ENCODE measurements at regions not wholly inside any gene's neighbourhood (a gene's known extent, or its start where the extent isn't known, plus 50 kb on each side); places are given as distances from the start of the nearest gene placed in this dataset.

- Histone ChIP-seq H3K56ac (ENCODE audit: low read length) (no peak overlapping the region), H3K9ac (ENCODE audit: low read length) (no peak overlapping the region), H3K27ac (ENCODE audit: low read depth, low read length) (no peak overlapping the region), H3K27me3 (ENCODE audit: insufficient read depth, low read length, poor library complexity) (peaks cover 6% of the 10 kb centered on the region), H2AK5ac (ENCODE audit: low read length) (no peak overlapping the region), H2BK5ac (ENCODE audit: low read length) (no peak overlapping the region), H4K5ac (ENCODE audit: low read length) (no peak overlapping the region), H3K4me3 (ENCODE audit: low read length) (no peak overlapping the region), H3K4me1 (ENCODE audit: control insufficient read depth, low read depth, low read length) (peaks cover 2% of the 10 kb centered on the region), H2BK15ac (replicated peaks; ENCODE audit: low read depth) (no peak overlapping the region), H3K18ac (ENCODE audit: low read length) (no peak overlapping the region), H3K36me3 (ENCODE audit: control insufficient read depth, insufficient read depth, low read length) (no peaks in the 10 kb centered on the region), H3K79me1 (ENCODE audit: low read length) (no peaks in the 10 kb centered on the region), H4K8ac (ENCODE audit: low read depth, low read length) (no peak overlapping the region), H3K79me2 (ENCODE audit: control insufficient read depth, insufficient read depth, low read length) (no peaks in the 10 kb centered on the region), H3K23ac (ENCODE audit: low read length) (no peak overlapping the region), H3K4me2 (ENCODE audit: low read length) (no peak overlapping the region), H2BK120ac (ENCODE audit: low read depth, low read length) (no peak overlapping the region), H3K4ac (ENCODE audit: low read depth, low read length) (no peak overlapping the region)
- no peak for DNase-seq
- no CpG with 5 or more reads among the region's 4 CpGs for WGBS (ENCODE audit: extremely low coverage, insufficient coverage, low lambda C conversion rate)
These were observed 221.0 kb downstream of the FOXL1 start for GRCh38 chr16:86799367-86799766.

- Histone ChIP-seq H2BK120ac (ENCODE audit: low read depth, low read length) (no peak overlapping the region), H3K56ac (ENCODE audit: low read length) (no peak overlapping the region), H3K27ac (ENCODE audit: low read depth, low read length) (no peak overlapping the region), H4K8ac (ENCODE audit: low read depth, low read length) (no peak overlapping the region), H3K27me3 (ENCODE audit: insufficient read depth, low read length, poor library complexity) (peaks cover 10% of the 10 kb centered on the region), H3K36me3 (ENCODE audit: control insufficient read depth, insufficient read depth, low read length) (no peaks in the 10 kb centered on the region), H3K4me2 (ENCODE audit: low read length) (no peak overlapping the region), H2BK5ac (ENCODE audit: low read length) (no peak overlapping the region), H3K4me3 (ENCODE audit: low read length) (no peak overlapping the region), H2AK5ac (ENCODE audit: low read length) (no peak overlapping the region), H2BK15ac (replicated peaks; ENCODE audit: low read depth) (no peak overlapping the region), H3K4ac (ENCODE audit: low read depth, low read length) (no peak overlapping the region), H3K79me2 (ENCODE audit: control insufficient read depth, insufficient read depth, low read length) (no peaks in the 10 kb centered on the region), H3K79me1 (ENCODE audit: low read length) (no peaks in the 10 kb centered on the region), H3K9ac (ENCODE audit: low read length) (no peak overlapping the region), H3K23ac (ENCODE audit: low read length) (no peak overlapping the region), H4K5ac (ENCODE audit: low read length) (no peak overlapping the region), H3K4me1 (ENCODE audit: control insufficient read depth, low read depth, low read length) (peaks cover 2% of the 10 kb centered on the region), H3K18ac (ENCODE audit: low read length) (no peak overlapping the region)
- DNase-seq, result peak; percentile 72
- no CpG with 5 or more reads among the region's 4 CpGs for WGBS (ENCODE audit: extremely low coverage, insufficient coverage, low lambda C conversion rate)
These were observed 222.5 kb downstream of the FOXL1 start for GRCh38 chr16:86800894-86801293.

- H3K4me3 ChIP-seq (ENCODE audit: low read length), result no peak overlapping the region
- H2BK120ac ChIP-seq (ENCODE audit: low read depth, low read length), result no peak overlapping the region
- peaks cover 2% of the 10 kb centered on the region for H3K4me1 ChIP-seq (ENCODE audit: control insufficient read depth, low read depth, low read length)
- H3K4ac ChIP-seq (ENCODE audit: low read depth, low read length), result no peak overlapping the region
- no peak overlapping the region for H2BK15ac ChIP-seq (replicated peaks; ENCODE audit: low read depth)
- H3K56ac ChIP-seq (ENCODE audit: low read length), result no peak overlapping the region
- peaks cover 10% of the 10 kb centered on the region for H3K27me3 ChIP-seq (ENCODE audit: insufficient read depth, low read length, poor library complexity)
- no peak overlapping the region for H3K18ac ChIP-seq (ENCODE audit: low read length)
- WGBS (ENCODE audit: extremely low coverage, insufficient coverage, low lambda C conversion rate), result 100% methylated on average over 2 of the region's 2 CpGs
- no peak overlapping the region for H3K4me2 ChIP-seq (ENCODE audit: low read length)
- H2AK5ac ChIP-seq (ENCODE audit: low read length), result no peak overlapping the region
- DNase-seq, result no peak
- H4K8ac ChIP-seq (ENCODE audit: low read depth, low read length), result no peak overlapping the region
- no peak overlapping the region for H3K23ac ChIP-seq (ENCODE audit: low read length)
- no peaks in the 10 kb centered on the region for H3K36me3 ChIP-seq (ENCODE audit: control insufficient read depth, insufficient read depth, low read length)
- no peak overlapping the region for H3K27ac ChIP-seq (ENCODE audit: low read depth, low read length)
- no peaks in the 10 kb centered on the region for H3K79me2 ChIP-seq (ENCODE audit: control insufficient read depth, insufficient read depth, low read length)
- no peak overlapping the region for H4K5ac ChIP-seq (ENCODE audit: low read length)
- no peaks in the 10 kb centered on the region for H3K79me1 ChIP-seq (ENCODE audit: low read length)
- no peak overlapping the region for H2BK5ac ChIP-seq (ENCODE audit: low read length)
- no peak overlapping the region for H3K9ac ChIP-seq (ENCODE audit: low read length)
These were observed 223.7 kb downstream of the FOXL1 start for GRCh38 chr16:86802013-86802412.

GRCh38 chr16:86805188-86805587 lies 226.8 kb downstream of the FOXL1 start:
- H4K5ac ChIP-seq (ENCODE audit: low read length), result no peak overlapping the region
- H2BK15ac ChIP-seq (replicated peaks; ENCODE audit: low read depth), result no peak overlapping the region
- no peak overlapping the region for H4K8ac ChIP-seq (ENCODE audit: low read depth, low read length)
- H2BK5ac ChIP-seq (ENCODE audit: low read length), result no peak overlapping the region
- H3K79me1 ChIP-seq (ENCODE audit: low read length), result no peaks in the 10 kb centered on the region
- no peak overlapping the region for H3K27ac ChIP-seq (ENCODE audit: low read depth, low read length)
- H3K4me2 ChIP-seq (ENCODE audit: low read length), result no peak overlapping the region
- no peak overlapping the region for H3K56ac ChIP-seq (ENCODE audit: low read length)
- no peak overlapping the region for H3K18ac ChIP-seq (ENCODE audit: low read length)
- H3K9ac ChIP-seq (ENCODE audit: low read length), result no peak overlapping the region
- no peaks in the 10 kb centered on the region for H3K36me3 ChIP-seq (ENCODE audit: control insufficient read depth, insufficient read depth, low read length)
- peaks cover 12% of the 10 kb centered on the region for H3K27me3 ChIP-seq (ENCODE audit: insufficient read depth, low read length, poor library complexity)
- no peak overlapping the region for H2BK120ac ChIP-seq (ENCODE audit: low read depth, low read length)
- WGBS (ENCODE audit: extremely low coverage, insufficient coverage, low lambda C conversion rate), result no CpG with 5 or more reads among the region's 6 CpGs
- H3K4me1 ChIP-seq (ENCODE audit: control insufficient read depth, low read depth, low read length), result peaks cover 4% of the 10 kb centered on the region
- no peak for DNase-seq
- H3K4ac ChIP-seq (ENCODE audit: low read depth, low read length), result no peak overlapping the region
- no peak overlapping the region for H3K4me3 ChIP-seq (ENCODE audit: low read length)
- H2AK5ac ChIP-seq (ENCODE audit: low read length), result no peak overlapping the region
- no peak overlapping the region for H3K23ac ChIP-seq (ENCODE audit: low read length)
- no peaks in the 10 kb centered on the region for H3K79me2 ChIP-seq (ENCODE audit: control insufficient read depth, insufficient read depth, low read length)

- Histone ChIP-seq H3K18ac (ENCODE audit: low read length) (no peak overlapping the region), H2BK15ac (replicated peaks; ENCODE audit: low read depth) (no peak overlapping the region), H3K27ac (ENCODE audit: low read depth, low read length) (no peak overlapping the region), H3K4me1 (ENCODE audit: control insufficient read depth, low read depth, low read length) (peaks cover 3% of the 10 kb centered on the region), H4K5ac (ENCODE audit: low read length) (no peak overlapping the region), H3K4me2 (ENCODE audit: low read length) (no peak overlapping the region), H3K56ac (ENCODE audit: low read length) (no peak overlapping the region), H2AK5ac (ENCODE audit: low read length) (no peak overlapping the region), H3K4me3 (ENCODE audit: low read length) (no peak overlapping the region), H3K79me2 (ENCODE audit: control insufficient read depth, insufficient read depth, low read length) (no peaks in the 10 kb centered on the region), H3K23ac (ENCODE audit: low read length) (no peak overlapping the region), H4K8ac (ENCODE audit: low read depth, low read length) (no peak overlapping the region), H3K4ac (ENCODE audit: low read depth, low read length) (no peak overlapping the region), H2BK120ac (ENCODE audit: low read depth, low read length) (no peak overlapping the region), H2BK5ac (ENCODE audit: low read length) (no peak overlapping the region), H3K27me3 (ENCODE audit: insufficient read depth, low read length, poor library complexity) (peaks cover 12% of the 10 kb centered on the region), H3K9ac (ENCODE audit: low read length) (no peak overlapping the region), H3K79me1 (ENCODE audit: low read length) (no peaks in the 10 kb centered on the region), H3K36me3 (ENCODE audit: control insufficient read depth, insufficient read depth, low read length) (no peaks in the 10 kb centered on the region)
- DNase-seq, result no peak
- no CpG with 5 or more reads among the region's 20 CpGs for WGBS (ENCODE audit: extremely low coverage, insufficient coverage, low lambda C conversion rate)
These were observed 228.0 kb downstream of the FOXL1 start for GRCh38 chr16:86806181-86806837.

GRCh38 chr16:86806838-86807351 lies 228.5 kb downstream of the FOXL1 start:
- Histone ChIP-seq H3K79me2 (ENCODE audit: control insufficient read depth, insufficient read depth, low read length) (no peaks in the 10 kb centered on the region), H3K4me1 (ENCODE audit: control insufficient read depth, low read depth, low read length) (peaks cover 3% of the 10 kb centered on the region), H3K27me3 (ENCODE audit: insufficient read depth, low read length, poor library complexity) (peaks cover 12% of the 10 kb centered on the region), H3K56ac (ENCODE audit: low read length) (no peak overlapping the region), H4K5ac (ENCODE audit: low read length) (no peak overlapping the region), H3K4me3 (ENCODE audit: low read length) (no peak overlapping the region), H3K4ac (ENCODE audit: low read depth, low read length) (no peak overlapping the region), H2BK120ac (ENCODE audit: low read depth, low read length) (no peak overlapping the region), H3K27ac (ENCODE audit: low read depth, low read length) (no peak overlapping the region), H3K4me2 (ENCODE audit: low read length) (no peak overlapping the region), H3K79me1 (ENCODE audit: low read length) (no peaks in the 10 kb centered on the region), H3K9ac (ENCODE audit: low read length) (no peak overlapping the region), H3K18ac (ENCODE audit: low read length) (no peak overlapping the region), H2BK15ac (replicated peaks; ENCODE audit: low read depth) (no peak overlapping the region), H2AK5ac (ENCODE audit: low read length) (no peak overlapping the region), H4K8ac (ENCODE audit: low read depth, low read length) (no peak overlapping the region), H3K36me3 (ENCODE audit: control insufficient read depth, insufficient read depth, low read length) (no peaks in the 10 kb centered on the region), H3K23ac (ENCODE audit: low read length) (no peak overlapping the region), H2BK5ac (ENCODE audit: low read length) (no peak overlapping the region)
- DNase-seq, result peak; percentile 82
- WGBS (ENCODE audit: extremely low coverage, insufficient coverage, low lambda C conversion rate), result no CpG with 5 or more reads among the region's 22 CpGs
